Panc1 (cell line): ENCODE measurements at regions not wholly inside any gene's neighbourhood (a gene's known extent, or its start where the extent isn't known, plus 50 kb on each side); places are given as distances from the start of the nearest gene placed in this dataset.

Experiments
- ATAC-seq: fragments of 200-7000 bp; cut with Tn5 transposase; 2 replicates; pipeline ENCODE4 v1.9.1; 2020; ENCODE audit warnings: mild to moderate bottlenecking, moderate library complexity
- BruUV-seq: library from RNA; stranded (reverse); fragments of 400-500 nt; replicated peaks from 2 replicates; lab custom pipeline; 2021; lab: Mats Ljungman, UMichigan
- CTCF ChIA-PET: fragments of 300-600 bp; sonication (Branson Sonifier 250); formaldehyde crosslinking; loops from one replicate; lab custom pipeline; 2022; ENCODE audit warnings: antibody characterized with exemption; lab: Charles Lee
- POLR2A ChIA-PET: fragments of 300-600 bp; sonication (Branson Sonifier 250); formaldehyde crosslinking; loops from one replicate; lab custom pipeline; 2022; ENCODE audit warnings: antibody characterized with exemption; lab: Charles Lee
- DNase-seq: peaks from one replicate; pipeline ENCODE4 v3.0.0-alpha.2; 2010; ENCODE audit warnings: low read depth, low spot score
- H3K27ac ChIP-seq: 2 replicates; pipeline ENCODE4 v1.5.1; 2011; ENCODE audit warnings: mild to moderate bottlenecking, low read length, inconsistent platforms
- H3K27me3 ChIP-seq: fragments of 200-500 bp; sonication (Bioruptor generic); 2 replicates; pipeline ENCODE4 v1.6.0; 2014; ENCODE audit warnings: low read length, inconsistent platforms; ENCODE audit not compliant: control insufficient read depth, insufficient read depth
- H3K36me3 ChIP-seq: fragments of 200-500 bp; sonication (Bioruptor generic); 2 replicates; pipeline ENCODE4 v1.5.1; 2014; ENCODE audit warnings: inconsistent platforms, mild to moderate bottlenecking, low read length, moderate library complexity; ENCODE audit not compliant: control insufficient read depth, insufficient read depth
- H3K4me1 ChIP-seq: 2 replicates; pipeline ENCODE4 v1.5.1; 2011; ENCODE audit warnings: inconsistent platforms, mild to moderate bottlenecking, low read length, moderate library complexity; ENCODE audit not compliant: control insufficient read depth, insufficient read depth
- H3K4me3 ChIP-seq, 2 experiments: 2 replicates each; pipeline ENCODE4 v1.5.1; 2011 to 2012; ENCODE audit warnings: low read depth in 2 of 2, low read length in 2 of 2, mild to moderate bottlenecking in 2 of 2, inconsistent platforms in 1 of 2, moderate library complexity in 1 of 2
- H3K9me3 ChIP-seq: fragments of 200-500 bp; sonication (Bioruptor generic); 2 replicates; pipeline ENCODE4 v1.5.1; 2014; ENCODE audit warnings: low read depth, mild to moderate bottlenecking, inconsistent platforms, low read length, moderate library complexity; ENCODE audit not compliant: control insufficient read depth, insufficient read depth
- POLR2AphosphoS5 ChIP-seq: IDR thresholded peaks from 2 replicates; pipeline ENCODE4 v1.6.1; 2012; ENCODE audit warnings: mild to moderate bottlenecking, low read depth, low read length, moderate library complexity
- SIN3A ChIP-seq: IDR thresholded peaks from 2 replicates; pipeline ENCODE4 v1.6.1; 2012; ENCODE audit warnings: low read depth, mild to moderate bottlenecking, low read length, moderate library complexity, borderline replicate concordance; ENCODE audit not compliant: insufficient read depth
- TCF7L2 ChIP-seq: IDR thresholded peaks from 2 replicates; pipeline ENCODE4 v1.6.1; 2011; ENCODE audit warnings: mild to moderate bottlenecking, low read depth, low read length, inconsistent platforms
- in situ Hi-C: cut with HindIII; loops from 2 replicates; pipeline ENCODE4 v1.10.0; 2016; ENCODE audit warnings: low sequenced_read_pairs, low pct_unique_long_range_greater_than_20kb
- intact Hi-C: fragments of 100-400 bp; cut with micrococcal nuclease; formaldehyde crosslinking; loops from one replicate; pipeline ENCODE4 v1.10.0; 2022; ENCODE audit not compliant: unreplicated experiment
- TF ChIP-seq, protein P1 (sequence below): fragments of 450-650 bp; IDR thresholded peaks from 2 replicates; pipeline ENCODE4 v1.5.1; 2017; ENCODE audit warnings: mild to moderate bottlenecking
- TF ChIP-seq, protein P2 (sequence below), 2 experiments: IDR thresholded peaks; 2 replicates each; pipeline ENCODE4 v1.6.1; 2011 to 2012; ENCODE audit warnings: low read depth in 2 of 2, control low read depth in 1 of 2, low read length in 1 of 2, mild to moderate bottlenecking in 1 of 2, moderate library complexity in 1 of 2; ENCODE audit not compliant: insufficient read depth in 1 of 2

GRCh38 chr1:22387919-22388580, 63.6 kb upstream of the ZBTB40 start:
- intact Hi-C loops (no loop called here), in situ Hi-C loops (no loop called here)
- Histone ChIP-seq H3K27me3 (no peaks in the 10 kb centered on the region; the same call in 1 of the 2 replicates), H3K9me3 (no peaks in the 10 kb centered on the region), H3K4me1 (no peaks in the 10 kb centered on the region), H3K36me3 (no peaks in the 10 kb centered on the region), H3K27ac (no peak overlapping the region), H3K4me3 (no peak overlapping the region)
- BruUV-seq, result no TSS peak
- ATAC-seq (no peak), DNase-seq (no peak)
- TF ChIP-seq TCF7L2 (no peak), SIN3A (no peak)
- TF ChIP-seq, protein P1, sequence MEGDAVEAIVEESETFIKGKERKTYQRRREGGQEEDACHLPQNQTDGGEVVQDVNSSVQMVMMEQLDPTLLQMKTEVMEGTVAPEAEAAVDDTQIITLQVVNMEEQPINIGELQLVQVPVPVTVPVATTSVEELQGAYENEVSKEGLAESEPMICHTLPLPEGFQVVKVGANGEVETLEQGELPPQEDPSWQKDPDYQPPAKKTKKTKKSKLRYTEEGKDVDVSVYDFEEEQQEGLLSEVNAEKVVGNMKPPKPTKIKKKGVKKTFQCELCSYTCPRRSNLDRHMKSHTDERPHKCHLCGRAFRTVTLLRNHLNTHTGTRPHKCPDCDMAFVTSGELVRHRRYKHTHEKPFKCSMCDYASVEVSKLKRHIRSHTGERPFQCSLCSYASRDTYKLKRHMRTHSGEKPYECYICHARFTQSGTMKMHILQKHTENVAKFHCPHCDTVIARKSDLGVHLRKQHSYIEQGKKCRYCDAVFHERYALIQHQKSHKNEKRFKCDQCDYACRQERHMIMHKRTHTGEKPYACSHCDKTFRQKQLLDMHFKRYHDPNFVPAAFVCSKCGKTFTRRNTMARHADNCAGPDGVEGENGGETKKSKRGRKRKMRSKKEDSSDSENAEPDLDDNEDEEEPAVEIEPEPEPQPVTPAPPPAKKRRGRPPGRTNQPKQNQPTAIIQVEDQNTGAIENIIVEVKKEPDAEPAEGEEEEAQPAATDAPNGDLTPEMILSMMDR, result no peak
- TF ChIP-seq, protein P2, sequence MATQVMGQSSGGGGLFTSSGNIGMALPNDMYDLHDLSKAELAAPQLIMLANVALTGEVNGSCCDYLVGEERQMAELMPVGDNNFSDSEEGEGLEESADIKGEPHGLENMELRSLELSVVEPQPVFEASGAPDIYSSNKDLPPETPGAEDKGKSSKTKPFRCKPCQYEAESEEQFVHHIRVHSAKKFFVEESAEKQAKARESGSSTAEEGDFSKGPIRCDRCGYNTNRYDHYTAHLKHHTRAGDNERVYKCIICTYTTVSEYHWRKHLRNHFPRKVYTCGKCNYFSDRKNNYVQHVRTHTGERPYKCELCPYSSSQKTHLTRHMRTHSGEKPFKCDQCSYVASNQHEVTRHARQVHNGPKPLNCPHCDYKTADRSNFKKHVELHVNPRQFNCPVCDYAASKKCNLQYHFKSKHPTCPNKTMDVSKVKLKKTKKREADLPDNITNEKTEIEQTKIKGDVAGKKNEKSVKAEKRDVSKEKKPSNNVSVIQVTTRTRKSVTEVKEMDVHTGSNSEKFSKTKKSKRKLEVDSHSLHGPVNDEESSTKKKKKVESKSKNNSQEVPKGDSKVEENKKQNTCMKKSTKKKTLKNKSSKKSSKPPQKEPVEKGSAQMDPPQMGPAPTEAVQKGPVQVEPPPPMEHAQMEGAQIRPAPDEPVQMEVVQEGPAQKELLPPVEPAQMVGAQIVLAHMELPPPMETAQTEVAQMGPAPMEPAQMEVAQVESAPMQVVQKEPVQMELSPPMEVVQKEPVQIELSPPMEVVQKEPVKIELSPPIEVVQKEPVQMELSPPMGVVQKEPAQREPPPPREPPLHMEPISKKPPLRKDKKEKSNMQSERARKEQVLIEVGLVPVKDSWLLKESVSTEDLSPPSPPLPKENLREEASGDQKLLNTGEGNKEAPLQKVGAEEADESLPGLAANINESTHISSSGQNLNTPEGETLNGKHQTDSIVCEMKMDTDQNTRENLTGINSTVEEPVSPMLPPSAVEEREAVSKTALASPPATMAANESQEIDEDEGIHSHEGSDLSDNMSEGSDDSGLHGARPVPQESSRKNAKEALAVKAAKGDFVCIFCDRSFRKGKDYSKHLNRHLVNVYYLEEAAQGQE (IDR thresholded peaks at IDR 0.05; ENCODE audit: insufficient read depth in 1 of 2, low read depth in 2 of 2, low read length in 1 of 2), result no peak
- ChIA-PET CTCF (no interaction called here), POLR2A (interaction anchor here (0.6 kb wide), 1 partner anchor 763 kb away, joined by 3 read pairs; no protein-coding TSS in a partner anchor)

GRCh38 chr1:22388671-22389450, 62.8 kb upstream of the ZBTB40 start:
- Histone ChIP-seq H3K4me3 (no peak overlapping the region), H3K4me1 (no peaks in the 10 kb centered on the region), H3K27ac (no peak overlapping the region), H3K36me3 (no peaks in the 10 kb centered on the region), H3K9me3 (no peaks in the 10 kb centered on the region), H3K27me3 (no peaks in the 10 kb centered on the region; the same call in 1 of the 2 replicates)
- DNase-seq (no peak), ATAC-seq (no peak)
- BruUV-seq, result no TSS peak
- intact Hi-C loops (no loop called here), in situ Hi-C loops (no loop called here)
- POLR2A ChIA-PET, result interaction anchor here (0.7 kb wide), 1 partner anchor 100 kb away, joined by 7 read pairs; no protein-coding TSS in a partner anchor
- TF ChIP-seq TCF7L2 (no peak), POLR2AphosphoS5 (no peak), SIN3A (no peak)
- TF ChIP-seq, protein P2 (IDR thresholded peaks at IDR 0.05; ENCODE audit: insufficient read depth in 1 of 2, low read depth in 2 of 2, low read length in 1 of 2), result no peak
- TF ChIP-seq, protein P1, result no peak
- CTCF ChIA-PET, result no interaction called here
